Loucy (cell line): ENCODE measurements at regions not wholly inside any gene's neighbourhood (a gene's known extent, or its start where the extent isn't known, plus 50 kb on each side); places are given as distances from the start of the nearest gene placed in this dataset.
"Not testable (repeated sequence)": the region's sequence is repeated elsewhere in the genome, so short reads cannot be mapped to it uniquely, and the experiment has no call there.

Experiments
- H2AFZ ChIP-seq: fragments of 200-600 bp; sonication (generic); 2 replicates; pipeline ENCODE4 v1.6.0; 2016; ENCODE audit warnings: antibody characterized with exemption, mild to moderate bottlenecking, low read length, moderate library complexity
- H3F3A ChIP-seq: fragments of 200-600 bp; 2 replicates; pipeline ENCODE4 v1.6.0; 2016; ENCODE audit warnings: antibody characterized with exemption, low read depth, mild to moderate bottlenecking
- H3K27me3 ChIP-seq: fragments of 200-600 bp; sonication (generic); 2 replicates; pipeline ENCODE4 v1.6.1; 2014; ENCODE audit warnings: low read length, mild to moderate bottlenecking; ENCODE audit not compliant: insufficient read depth, poor library complexity, severe bottlenecking
- H3K36me3 ChIP-seq: fragments of 200-600 bp; sonication (generic); 2 replicates; pipeline ENCODE4 v1.6.1; 2016; ENCODE audit warnings: low read length; ENCODE audit not compliant: insufficient read depth
- H3K4me1 ChIP-seq: fragments of 200-600 bp; sonication (generic); 2 replicates; pipeline ENCODE4 v1.5.1; 2014; ENCODE audit warnings: low read length, mild to moderate bottlenecking; ENCODE audit not compliant: insufficient read depth, poor library complexity, severe bottlenecking
- H3K4me2 ChIP-seq: fragments of 200-600 bp; sonication (generic); 2 replicates; pipeline ENCODE4 v1.6.0; 2014; ENCODE audit warnings: antibody characterized with exemption, low read length, low read depth, mild to moderate bottlenecking; ENCODE audit not compliant: poor library complexity, severe bottlenecking
- H3K4me3 ChIP-seq: fragments of 200-600 bp; sonication (generic); 2 replicates; pipeline ENCODE4 v1.5.1; 2014; ENCODE audit warnings: low read length, mild to moderate bottlenecking, mixed read lengths; ENCODE audit not compliant: poor library complexity, severe bottlenecking
- H3K79me2 ChIP-seq: fragments of 200-600 bp; sonication (generic); 2 replicates; pipeline ENCODE4 v1.6.1; 2014; ENCODE audit warnings: low read length; ENCODE audit not compliant: insufficient read depth
- H3K9ac ChIP-seq: fragments of 200-600 bp; sonication (generic); 2 replicates; pipeline ENCODE4 v1.6.0; 2014; ENCODE audit warnings: mild to moderate bottlenecking, low read depth, low read length, moderate library complexity; ENCODE audit not compliant: poor library complexity, severe bottlenecking
- H3K9me2 ChIP-seq: fragments of 200-600 bp; sonication (generic); replicated peaks from 2 replicates; pipeline ENCODE4 v1.6.1; 2016; ENCODE audit warnings: low read depth, low read length, mixed read lengths
- H3K9me3 ChIP-seq: fragments of 200-600 bp; sonication (generic); 2 replicates; pipeline ENCODE4 v1.6.1; 2014; ENCODE audit warnings: mild to moderate bottlenecking, antibody characterized with exemption, low read length, low read depth; ENCODE audit not compliant: insufficient read depth
- H4K20me1 ChIP-seq: fragments of 200-600 bp; sonication (generic); 2 replicates; pipeline ENCODE4 v1.6.0; 2014; ENCODE audit warnings: antibody characterized with exemption, low read length, mild to moderate bottlenecking; ENCODE audit not compliant: insufficient read depth, poor library complexity, severe bottlenecking

GRCh38 chr16:88150456-88151128 is 199.4 kb downstream of the BANP start:
- not testable (repeated sequence) for H3K27me3 ChIP-seq, H3K4me3 ChIP-seq, H4K20me1 ChIP-seq, H3K9ac ChIP-seq, H3K79me2 ChIP-seq, H3K9me2 ChIP-seq, H3K9me3 ChIP-seq, H3K4me1 ChIP-seq, H3F3A ChIP-seq, H3K4me2 ChIP-seq, H2AFZ ChIP-seq, H3K36me3 ChIP-seq

- H2AFZ ChIP-seq, H3K4me3 ChIP-seq, H3K9me3 ChIP-seq, H3F3A ChIP-seq, H3K9ac ChIP-seq, H3K79me2 ChIP-seq, H3K27me3 ChIP-seq, H3K4me2 ChIP-seq, H4K20me1 ChIP-seq, H3K36me3 ChIP-seq, H3K9me2 ChIP-seq, H3K4me1 ChIP-seq: not testable (repeated sequence)
These were observed 199.9 kb downstream of the BANP start for GRCh38 chr16:88151129-88151499.

GRCh38 chr16:88151859-88152843 is 200.9 kb downstream of the BANP start:
- H3K4me2 ChIP-seq, H3K79me2 ChIP-seq, H3K36me3 ChIP-seq, H3K9ac ChIP-seq, H2AFZ ChIP-seq, H3F3A ChIP-seq, H3K4me3 ChIP-seq, H4K20me1 ChIP-seq, H3K9me3 ChIP-seq, H3K9me2 ChIP-seq, H3K27me3 ChIP-seq, H3K4me1 ChIP-seq: not testable (repeated sequence)

- not testable (repeated sequence) for H3K79me2 ChIP-seq, H4K20me1 ChIP-seq, H3K36me3 ChIP-seq, H3K4me1 ChIP-seq, H3K9me3 ChIP-seq, H3K4me3 ChIP-seq, H3K9me2 ChIP-seq, H3F3A ChIP-seq, H3K9ac ChIP-seq, H3K27me3 ChIP-seq, H2AFZ ChIP-seq, H3K4me2 ChIP-seq
These were observed 201.6 kb downstream of the BANP start for GRCh38 chr16:88152879-88153278.

- not testable (repeated sequence) for H2AFZ ChIP-seq, H3K79me2 ChIP-seq, H3K27me3 ChIP-seq, H4K20me1 ChIP-seq, H3F3A ChIP-seq, H3K9ac ChIP-seq, H3K9me2 ChIP-seq, H3K4me2 ChIP-seq, H3K9me3 ChIP-seq, H3K4me3 ChIP-seq, H3K4me1 ChIP-seq, H3K36me3 ChIP-seq
These were observed 202.3 kb downstream of the BANP start for GRCh38 chr16:88153516-88153915.

GRCh38 chr16:88154886-88155285 is 203.7 kb downstream of the BANP start:
- not testable (repeated sequence) for H3K4me1 ChIP-seq, H3K27me3 ChIP-seq, H3K79me2 ChIP-seq, H3K9ac ChIP-seq, H3K9me3 ChIP-seq, H3F3A ChIP-seq, H2AFZ ChIP-seq, H3K9me2 ChIP-seq, H3K4me3 ChIP-seq, H3K4me2 ChIP-seq, H4K20me1 ChIP-seq, H3K36me3 ChIP-seq

GRCh38 chr16:88155681-88156080 is 204.4 kb downstream of the BANP start:
- not testable (repeated sequence) for H3K4me3 ChIP-seq, H3K4me1 ChIP-seq, H3K9ac ChIP-seq, H3F3A ChIP-seq, H3K36me3 ChIP-seq, H3K4me2 ChIP-seq, H3K9me3 ChIP-seq, H4K20me1 ChIP-seq, H3K9me2 ChIP-seq, H3K27me3 ChIP-seq, H3K79me2 ChIP-seq, H2AFZ ChIP-seq
